Ramos (cell line): ENCODE measurements at regions not wholly inside any gene's neighbourhood (a gene's known extent, or its start where the extent isn't known, plus 50 kb on each side); places are given as distances from the start of the nearest gene placed in this dataset.

Source experiments
- in situ Hi-C: fragments of 300-500 bp; cut with MboI; formaldehyde crosslinking; loops from one replicate; pipeline ENCODE4 v1.14.3; 2022; ENCODE audit warnings: low sequenced_read_pairs; ENCODE audit not compliant: unreplicated experiment

- in situ Hi-C loops: no loop called here
Observed at GRCh38 chr6:2507521-2508037, 243.1 kb downstream of the MYLK4 start.

GRCh38 chr6:2507016-2507415, 243.7 kb downstream of the MYLK4 start:
- in situ Hi-C loops: no loop called here

DNA sequence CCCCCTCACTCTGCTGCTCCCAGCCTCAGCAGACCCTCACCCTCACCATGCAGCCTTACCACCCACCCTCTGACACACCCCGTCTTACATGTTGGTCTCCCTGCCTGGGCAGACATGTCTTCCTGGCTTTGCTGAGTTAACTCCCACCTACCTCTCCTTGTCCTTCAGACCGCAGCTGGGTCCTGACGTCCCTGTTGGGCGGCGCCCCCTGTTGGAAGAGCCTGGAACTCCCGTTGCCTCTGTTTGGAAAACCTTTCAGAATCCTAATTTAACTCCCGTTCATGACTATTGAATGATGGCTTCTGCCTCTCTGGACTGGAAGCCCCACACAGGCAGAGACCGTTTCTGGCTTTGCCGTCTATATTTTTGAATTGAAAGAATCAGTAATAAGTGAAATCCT, 245.1 kb downstream of the MYLK4 start:
- in situ Hi-C loops: no loop called here

GRCh38 chr6:2504495-2505064, 246.1 kb downstream of the MYLK4 start:
- in situ Hi-C loops: no loop called here

DNA sequence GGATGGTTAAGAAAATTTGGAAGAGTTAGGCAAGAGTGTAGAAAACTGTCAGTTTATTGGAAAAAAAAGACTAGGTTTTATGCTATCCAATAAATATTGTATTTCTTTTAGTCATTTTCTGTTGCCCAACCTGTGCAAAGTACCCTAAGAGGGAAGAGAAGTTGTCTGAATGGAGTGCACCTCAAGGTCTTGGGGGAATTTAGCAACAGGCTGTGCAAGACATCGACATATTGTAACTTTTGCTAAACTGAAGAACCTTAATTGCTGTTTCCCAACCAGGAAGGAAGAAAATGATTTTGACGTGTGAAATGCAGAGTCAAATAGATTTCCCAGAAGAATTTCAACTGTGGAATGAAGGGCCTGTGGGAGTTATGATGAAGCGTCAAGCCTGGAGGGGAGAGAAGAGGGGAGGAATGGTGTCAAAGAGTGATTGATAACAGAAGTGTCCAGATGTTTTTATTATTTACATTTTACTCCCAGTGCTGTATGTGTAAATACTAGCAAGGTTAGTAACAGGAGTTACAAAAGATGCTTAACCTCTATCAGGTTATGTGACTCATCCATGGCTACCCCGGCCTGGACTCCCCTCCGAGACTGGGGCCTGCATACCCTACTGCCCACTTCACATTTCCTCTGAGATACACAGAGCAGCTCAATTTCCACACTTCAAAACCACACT, 246.8 kb downstream of the MYLK4 start:
- in situ Hi-C loops: no loop called here

GRCh38 chr6:2502998-2503674, 247.6 kb downstream of the MYLK4 start:
- in situ Hi-C loops: no loop called here

DNA sequence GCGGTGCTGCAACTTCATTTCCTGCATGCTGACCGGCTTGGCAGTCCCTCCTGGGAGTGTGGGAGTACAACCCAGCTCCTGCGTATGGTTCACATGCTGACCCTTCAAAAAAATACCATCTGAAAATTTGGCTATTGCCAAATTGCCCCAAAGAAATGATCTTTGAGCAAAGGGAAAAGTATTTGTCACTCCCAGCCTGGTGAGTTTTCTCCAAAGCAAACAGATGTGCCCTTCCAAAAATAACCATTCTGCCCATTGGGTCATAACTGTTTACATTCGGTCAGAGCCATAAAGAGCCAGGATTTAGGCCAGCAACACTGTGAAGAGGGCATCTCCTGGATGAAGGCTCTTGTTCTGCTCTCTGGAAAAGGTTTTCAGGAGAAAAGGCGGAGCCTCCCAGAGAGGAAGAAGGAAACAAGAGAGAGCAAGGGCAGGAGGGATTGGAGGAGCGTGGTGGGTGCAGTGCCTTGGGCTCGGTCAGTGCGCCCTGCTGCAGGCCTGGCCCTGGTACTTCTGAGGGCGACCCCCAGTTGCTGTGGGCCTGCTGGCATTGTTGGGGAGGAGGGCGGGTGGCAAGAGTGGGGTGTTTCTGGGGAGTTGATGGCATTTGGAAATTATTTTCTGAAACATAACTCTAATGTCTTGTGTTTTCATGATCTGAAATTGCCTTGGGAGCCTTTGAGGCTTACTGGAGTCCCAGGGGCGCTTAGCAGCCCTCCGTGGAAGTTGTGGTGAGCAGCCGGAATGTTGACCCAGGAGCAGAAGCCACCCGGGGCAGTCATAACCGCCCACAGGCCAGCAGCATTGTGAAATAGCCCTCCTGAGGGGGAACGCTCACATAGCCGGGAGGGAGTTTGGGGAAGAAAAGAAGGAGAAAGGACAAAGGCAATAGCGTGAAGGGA, 248.4 kb downstream of the MYLK4 start:
- in situ Hi-C loops: no loop called here

- in situ Hi-C loops: no loop called here
Observed at GRCh38 chr6:2497922-2498623, 252.6 kb downstream of the MYLK4 start.

DNA sequence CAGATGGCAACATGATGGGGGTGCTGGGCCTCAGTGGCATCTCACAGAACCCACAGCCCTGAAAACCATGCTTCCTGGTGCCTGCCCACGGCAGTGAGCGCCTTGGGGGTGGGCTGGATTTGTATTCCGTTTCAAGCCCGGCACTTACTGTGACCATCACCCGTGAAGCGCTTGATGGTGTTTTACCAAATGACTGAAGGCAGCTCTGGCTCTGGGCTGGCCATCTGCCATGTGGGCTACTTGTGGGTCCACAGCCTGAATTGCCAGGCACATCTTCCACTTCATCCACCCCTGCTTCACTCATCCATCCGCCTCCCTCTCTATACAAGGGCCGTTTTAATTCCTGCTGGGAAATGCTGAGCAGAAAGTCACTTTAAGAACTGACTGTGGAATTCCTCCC, 250.9 kb upstream of the GMDS start:
- in situ Hi-C loops: no loop called here

GRCh38 chr6:2492686-2493523, 247.5 kb upstream of the GMDS start:
- in situ Hi-C loops: no loop called here

GRCh38 chr6:2491137-2491536, 245.7 kb upstream of the GMDS start:
- in situ Hi-C loops: no loop called here

DNA sequence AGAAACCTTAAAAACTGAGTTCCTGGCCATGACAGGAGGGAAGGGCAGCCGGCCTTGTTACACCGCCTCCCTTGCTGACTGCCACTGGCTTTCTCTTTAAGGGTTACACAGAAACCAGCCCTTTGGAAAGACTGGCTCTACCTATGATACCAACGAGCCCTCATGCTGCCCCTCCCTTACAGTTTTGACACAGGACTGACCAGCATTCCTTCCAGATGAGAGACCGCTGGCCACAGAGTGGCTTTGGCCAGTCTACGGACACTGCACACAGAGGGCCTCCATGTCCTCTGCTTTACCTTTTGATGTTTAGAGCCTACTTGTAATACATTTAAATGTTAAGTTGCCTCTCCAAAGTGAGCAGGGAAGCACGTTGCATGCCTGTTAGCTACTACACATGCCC, 243.2 kb upstream of the GMDS start:
- in situ Hi-C loops: no loop called here

GRCh38 chr6:2485116-2485515, 239.7 kb upstream of the GMDS start:
- in situ Hi-C loops: no loop called here

GRCh38 chr6:2482773-2483172, 237.4 kb upstream of the GMDS start:
- in situ Hi-C loops: no loop called here

- in situ Hi-C loops: no loop called here
Observed at GRCh38 chr6:2481307-2481706, 235.9 kb upstream of the GMDS start.

GRCh38 chr6:2480267-2480966, 235.0 kb upstream of the GMDS start:
- in situ Hi-C loops: no loop called here

- in situ Hi-C loops: no loop called here
Observed at GRCh38 chr6:2478200-2478599, 232.8 kb upstream of the GMDS start.

DNA sequence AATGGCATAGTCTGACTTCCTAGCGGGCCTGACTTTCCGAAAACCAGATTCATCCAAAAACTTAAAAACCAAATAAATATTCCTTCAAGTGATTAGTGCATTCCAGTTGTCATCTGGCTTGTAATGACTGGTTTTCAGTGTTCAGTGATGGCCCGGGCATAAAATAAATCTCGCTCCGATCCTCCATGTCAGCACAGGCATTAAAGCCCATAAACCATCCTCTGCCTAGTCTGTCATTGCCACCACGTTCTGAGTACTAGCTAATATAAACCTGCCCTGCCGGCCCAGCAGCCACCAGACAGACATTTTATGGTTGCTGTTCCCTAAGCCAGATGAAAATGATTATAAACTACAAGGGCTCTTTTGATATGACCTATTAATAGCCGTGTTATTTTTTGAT, 232.3 kb upstream of the GMDS start:
- in situ Hi-C loops: no loop called here

DNA sequence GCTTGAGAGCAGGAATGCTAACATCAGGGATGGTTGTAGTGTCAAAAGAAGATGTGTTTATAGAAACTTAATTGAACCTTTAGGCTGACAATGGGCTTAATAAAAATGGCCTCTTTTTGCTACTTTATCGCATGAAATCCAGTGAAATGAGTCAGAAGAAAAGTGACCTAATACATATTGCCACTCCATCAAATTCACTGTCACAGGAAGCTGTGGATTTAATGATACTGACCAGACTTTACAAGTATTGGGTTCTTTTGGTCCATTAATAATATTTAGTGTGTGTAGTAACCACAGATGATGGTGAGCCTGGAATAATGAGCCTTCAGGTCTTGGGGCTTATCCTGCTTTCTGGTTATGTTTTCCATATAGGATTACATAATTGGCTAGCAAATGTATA, 231.8 kb upstream of the GMDS start:
- in situ Hi-C loops: no loop called here
